K562 (cell line): ENCODE measurements at regions not wholly inside any gene's neighbourhood (a gene's known extent, or its start where the extent isn't known, plus 50 kb on each side); places are given as distances from the start of the nearest gene placed in this dataset.

Experiments
- ATAC-seq: fragments of 200-7000 bp; cut with Tn5 transposase; 3 replicates; pipeline ENCODE4 v1.9.1; 2020; ENCODE audit warnings: moderate library complexity
- BruUV-seq: library from RNA; stranded (reverse); fragments of 400-500 nt; replicated peaks from 2 replicates; lab custom pipeline; 2021; lab: Mats Ljungman, UMichigan
- CTCF ChIA-PET: fragments of 300-600 bp; formaldehyde crosslinking; extraction: SDS; loops from one replicate; lab custom pipeline; 2021; ENCODE audit warnings: low intra/inter-chr PET ratio; lab: Yijun Ruan, JAX
- POLR2A ChIA-PET: fragments of 300-600, 350-650 bp; sonication (Branson Sonifier 250); formaldehyde crosslinking; extraction: SDS; loops from one replicate; lab custom pipeline; 2021; ENCODE audit warnings: antibody characterized with exemption, inconsistent platforms; lab: Yijun Ruan, JAX
- DNase-seq, 4 experiments: peaks; one replicate each; pipeline versions ENCODE4 v3.0.0 to v3.0.0-alpha.2; 2011 to 2018; ENCODE audit warnings: low spot score in 3 of 4, mixed read lengths in 3 of 4; ENCODE audit errors: extremely low read depth in 1 of 4
- FAIRE-seq: peaks from 2 replicates; lab custom pipeline; 2011; peaks lifted over from hg19 to GRCh38; lab: Jason Lieb, UNC
- H2AFZ ChIP-seq: 2 replicates; pipeline ENCODE4 v1.6.0; 2011; ENCODE audit warnings: low read depth, low read length, control low read depth, inconsistent platforms
- H3K27ac ChIP-seq: fragments of 200-600 bp; 3 replicates; pipeline ENCODE4 v1.8.0; 2011; ENCODE audit warnings: low read depth, mild to moderate bottlenecking, control low read depth, inconsistent platforms, low read length, moderate library complexity, mixed read lengths; ENCODE audit errors: extremely low read depth
- H3K27me3 ChIP-seq, 2 experiments: fragments of 300-600 bp in 1 of 2; 2 replicates in 1 of 2; 3 replicates in 1 of 2; pipeline versions ENCODE4 v1.6.0 to v1.8.0; 2011; ENCODE audit warnings: inconsistent platforms in 2 of 2, low read length in 2 of 2, mild to moderate bottlenecking in 1 of 2, mixed read lengths in 1 of 2, moderate library complexity in 1 of 2; ENCODE audit not compliant: control insufficient read depth in 2 of 2, insufficient read depth in 2 of 2
- H3K36me3 ChIP-seq: fragments of 300-600 bp; 3 replicates; pipeline ENCODE4 v1.8.0; 2011; ENCODE audit warnings: mild to moderate bottlenecking, low read length, inconsistent platforms; ENCODE audit not compliant: control insufficient read depth, insufficient read depth
- H3K4me1 ChIP-seq, 2 experiments: fragments of 200-600 bp in 1 of 2; replicated peaks in 1 of 2; 2 replicates in 1 of 2; 3 replicates in 1 of 2; pipeline versions ENCODE4 v1.5.1 to v1.8.0; 2011; ENCODE audit warnings: inconsistent platforms in 2 of 2, low read length in 2 of 2, mild to moderate bottlenecking in 1 of 2, mixed read lengths in 1 of 2, moderate library complexity in 1 of 2; ENCODE audit not compliant: control insufficient read depth in 2 of 2, insufficient read depth in 2 of 2
- H3K4me2 ChIP-seq: 2 replicates; pipeline ENCODE4 v1.6.1; 2011; ENCODE audit warnings: low read length, control low read depth, inconsistent platforms, mixed read lengths; ENCODE audit not compliant: insufficient read depth
- H3K4me3 ChIP-seq: fragments of 200-600 bp; sonication (generic), shearing (Covaris generic); 2 replicates; pipeline ENCODE4 v1.5.1; 2016; ENCODE audit warnings: control low read depth, inconsistent platforms
- H3K79me2 ChIP-seq: fragments of 200-600 bp; 3 replicates; pipeline ENCODE4 v1.8.0; 2011; ENCODE audit warnings: low read length, inconsistent platforms; ENCODE audit not compliant: control insufficient read depth, insufficient read depth
- H3K9ac ChIP-seq, 2 experiments: 2 replicates each; pipeline versions ENCODE4 v1.6.0 to v1.6.1; 2011; ENCODE audit warnings: low read depth in 2 of 2, low read length in 2 of 2, control low read depth in 1 of 2, inconsistent platforms in 1 of 2, mild to moderate bottlenecking in 1 of 2, mixed read lengths in 1 of 2; ENCODE audit not compliant: insufficient read depth in 1 of 2
- H3K9me1 ChIP-seq: one replicate; pipeline ENCODE4 v1.6.0; 2011; ENCODE audit warnings: inconsistent platforms, mild to moderate bottlenecking, low read length, moderate library complexity; ENCODE audit not compliant: control insufficient read depth, insufficient read depth
- H3K9me3 ChIP-seq: replicated peaks from 2 replicates; pipeline ENCODE4 v1.5.1; 2011; ENCODE audit warnings: low read depth, low read length, inconsistent platforms; ENCODE audit not compliant: control insufficient read depth, insufficient read depth
- H4K20me1 ChIP-seq: replicated peaks from 2 replicates; pipeline ENCODE4 v1.6.1; 2011; ENCODE audit warnings: low read length, inconsistent platforms, mixed read lengths; ENCODE audit not compliant: control insufficient read depth, insufficient read depth
- ATF6 ChIP-seq: sonication (generic); formaldehyde crosslinking; IDR thresholded peaks from 2 replicates; pipeline ENCODE4 v1.4.0; 2020; ENCODE audit warnings: mild to moderate bottlenecking, missing genetic modification reagents
- TSC22D4 ChIP-seq: fragments of 450-650 bp; IDR thresholded peaks from 2 replicates; pipeline ENCODE4 v1.6.1; 2016; ENCODE audit warnings: missing genetic modification characterization, missing biosample characterization, control low read depth
- TSHZ1 ChIP-seq: fragments of 250-450 bp; sonication (Bioruptor Pico); IDR thresholded peaks from 2 replicates; pipeline ENCODE4 v1.4.0; 2020; ENCODE audit warnings: mild to moderate bottlenecking, moderate library complexity
- ZNF324 ChIP-seq: fragments of 250-450 bp; sonication (Bioruptor Pico); IDR thresholded peaks from 2 replicates; pipeline ENCODE4 v1.4.0; 2020; ENCODE audit warnings: mild to moderate bottlenecking
- in situ Hi-C: fragments of 300-500 bp; cut with MboI; formaldehyde crosslinking; loops from 4 replicates; pipeline ENCODE4 v1.15.0; 2018; ENCODE audit warnings: inconsistent platforms, mixed read lengths
- intact Hi-C: fragments of 100-400 bp; cut with micrococcal nuclease; formaldehyde crosslinking; loops from 2 replicates; pipeline ENCODE4 v1.14.2; 2022
- TF ChIP-seq, protein P1 (sequence below): IDR thresholded peaks from 2 replicates; pipeline ENCODE4 v1.6.1; 2011; ENCODE audit warnings: borderline replicate concordance, low read depth, mild to moderate bottlenecking, moderate library complexity, low read length; ENCODE audit not compliant: insufficient read depth, poor library complexity, severe bottlenecking

DNA sequence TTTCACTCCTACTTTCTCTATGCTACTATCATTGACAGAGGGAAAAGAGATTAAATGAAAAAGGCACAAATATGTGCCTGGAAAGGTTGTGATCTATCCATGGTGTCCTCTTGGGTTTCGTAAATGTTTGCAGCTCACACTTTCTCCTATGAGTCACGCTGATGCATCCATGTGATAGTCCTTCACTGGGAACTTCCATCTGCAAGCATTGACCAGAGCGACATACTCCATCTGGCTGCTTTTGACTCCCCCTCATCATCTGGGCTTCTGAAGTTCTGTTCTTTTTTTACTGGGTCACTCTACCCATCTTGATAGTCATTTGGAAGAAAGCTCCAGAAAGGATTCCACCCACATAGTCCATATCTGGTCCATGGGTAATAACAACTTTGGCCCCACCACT, 84.7 kb upstream of the NDST3 start (continued):
- TF ChIP-seq ATF6 (CRISPR knock-in tag) (no peak), TSHZ1 (no peak), ZNF324 (CRISPR knock-in tag) (no peak)

GRCh38 chr4:117957571-117957970, 76.7 kb upstream of the NDST3 start:
- POLR2A ChIA-PET: no interaction called here
- H3K9me1 ChIP-seq: no peaks in the 10 kb centered on the region
- no peak for TF ChIP-seq TSC22D4
- TF ChIP-seq, protein P1, sequence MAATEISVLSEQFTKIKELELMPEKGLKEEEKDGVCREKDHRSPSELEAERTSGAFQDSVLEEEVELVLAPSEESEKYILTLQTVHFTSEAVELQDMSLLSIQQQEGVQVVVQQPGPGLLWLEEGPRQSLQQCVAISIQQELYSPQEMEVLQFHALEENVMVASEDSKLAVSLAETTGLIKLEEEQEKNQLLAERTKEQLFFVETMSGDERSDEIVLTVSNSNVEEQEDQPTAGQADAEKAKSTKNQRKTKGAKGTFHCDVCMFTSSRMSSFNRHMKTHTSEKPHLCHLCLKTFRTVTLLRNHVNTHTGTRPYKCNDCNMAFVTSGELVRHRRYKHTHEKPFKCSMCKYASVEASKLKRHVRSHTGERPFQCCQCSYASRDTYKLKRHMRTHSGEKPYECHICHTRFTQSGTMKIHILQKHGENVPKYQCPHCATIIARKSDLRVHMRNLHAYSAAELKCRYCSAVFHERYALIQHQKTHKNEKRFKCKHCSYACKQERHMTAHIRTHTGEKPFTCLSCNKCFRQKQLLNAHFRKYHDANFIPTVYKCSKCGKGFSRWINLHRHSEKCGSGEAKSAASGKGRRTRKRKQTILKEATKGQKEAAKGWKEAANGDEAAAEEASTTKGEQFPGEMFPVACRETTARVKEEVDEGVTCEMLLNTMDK: no peak
- TF ChIP-seq, all 486 proteins: peak for 0
- Histone ChIP-seq H3K27ac (no peak overlapping the region), H3K36me3 (no peaks in the 10 kb centered on the region), H3K9ac (no peak overlapping the region), H3K4me2 (no peak overlapping the region), H3K4me1 (no peaks in the 10 kb centered on the region), H3K4me3 (no peak overlapping the region), H3K79me2 (no peaks in the 10 kb centered on the region), H3K9me3 (no peaks in the 10 kb centered on the region), H4K20me1 (no peaks in the 10 kb centered on the region), H3K27me3 (no peaks in the 10 kb centered on the region), H2AFZ (no peak overlapping the region)
- ATAC-seq (no peak), DNase-seq (no peak), FAIRE-seq (no peak)
- intact Hi-C loops: no loop called here
- in situ Hi-C loops: no loop called here
- BruUV-seq: no TSS peak
- CTCF ChIA-PET: no interaction called here
